LNCAP (cell line): ENCODE measurements at regions not wholly inside any gene's neighbourhood (a gene's known extent, or its start where the extent isn't known, plus 50 kb on each side); places are given as distances from the start of the nearest gene placed in this dataset.

ENCODE experiments used
- TF ChIP-seq, protein P1 (sequence below): fragments of 450-650 bp; IDR thresholded peaks from 2 replicates; pipeline ENCODE4 v1.5.1; 2017; ENCODE audit warnings: mild to moderate bottlenecking

- TF ChIP-seq, protein P1, sequence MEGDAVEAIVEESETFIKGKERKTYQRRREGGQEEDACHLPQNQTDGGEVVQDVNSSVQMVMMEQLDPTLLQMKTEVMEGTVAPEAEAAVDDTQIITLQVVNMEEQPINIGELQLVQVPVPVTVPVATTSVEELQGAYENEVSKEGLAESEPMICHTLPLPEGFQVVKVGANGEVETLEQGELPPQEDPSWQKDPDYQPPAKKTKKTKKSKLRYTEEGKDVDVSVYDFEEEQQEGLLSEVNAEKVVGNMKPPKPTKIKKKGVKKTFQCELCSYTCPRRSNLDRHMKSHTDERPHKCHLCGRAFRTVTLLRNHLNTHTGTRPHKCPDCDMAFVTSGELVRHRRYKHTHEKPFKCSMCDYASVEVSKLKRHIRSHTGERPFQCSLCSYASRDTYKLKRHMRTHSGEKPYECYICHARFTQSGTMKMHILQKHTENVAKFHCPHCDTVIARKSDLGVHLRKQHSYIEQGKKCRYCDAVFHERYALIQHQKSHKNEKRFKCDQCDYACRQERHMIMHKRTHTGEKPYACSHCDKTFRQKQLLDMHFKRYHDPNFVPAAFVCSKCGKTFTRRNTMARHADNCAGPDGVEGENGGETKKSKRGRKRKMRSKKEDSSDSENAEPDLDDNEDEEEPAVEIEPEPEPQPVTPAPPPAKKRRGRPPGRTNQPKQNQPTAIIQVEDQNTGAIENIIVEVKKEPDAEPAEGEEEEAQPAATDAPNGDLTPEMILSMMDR = no peak
Measured at GRCh38 chr7:115078851-115079250, 157.0 kb downstream of the MDFIC start.

DNA sequence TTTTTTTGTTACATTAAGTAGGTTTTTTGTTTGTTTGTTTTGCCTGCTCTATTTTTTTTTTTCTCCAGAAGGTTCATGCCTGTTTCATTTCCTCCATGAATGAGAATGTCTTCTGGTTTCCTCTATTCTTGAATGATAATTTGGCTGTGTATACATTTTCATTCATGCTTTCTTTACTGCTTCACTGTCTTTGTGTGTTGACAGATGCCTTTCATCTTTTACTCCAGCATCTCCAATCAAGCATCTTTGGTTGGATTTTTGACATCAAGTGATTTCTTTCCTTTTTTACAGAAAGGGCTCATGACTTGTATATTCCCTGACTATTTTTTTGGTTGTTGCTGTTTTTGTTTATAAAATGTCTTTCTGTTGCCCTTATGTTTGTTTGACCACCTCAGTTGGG is 156.5 kb downstream of the MDFIC start:
- TF ChIP-seq, protein P1 = no peak

- TF ChIP-seq, protein P1 = no peak
Measured at GRCh38 chr7:115070311-115070710, 148.4 kb downstream of the MDFIC start.
